Spleen (tissue), 7 donors: ENCODE measurements at regions not wholly inside any gene's neighbourhood (a gene's known extent, or its start where the extent isn't known, plus 50 kb on each side); places are given as distances from the start of the nearest gene placed in this dataset.
"Not testable (repeated sequence)": the region's sequence is repeated elsewhere in the genome, so short reads cannot be mapped to it uniquely, and the experiment has no call there.

ENCODE experiments used
- CTCF ChIP-seq, 11 experiments: fragments of 200-600 bp in 7 of 11; fragments of 450-650 bp in 4 of 11; sonication (generic) in 4 of 11; IDR thresholded peaks in 8 of 11; conservative IDR thresholded peaks in 3 of 11; 1 replicate in 7 of 11; 2 replicates in 4 of 11; pipeline versions ENCODE4 v1.4.0 to v1.8.0; 2016 to 2021; ENCODE audit warnings: antibody characterized with exemption in 11 of 11, inconsistent platforms in 4 of 11, mild to moderate bottlenecking in 1 of 11
- POLR2A ChIP-seq, 3 donors: fragments of 450-650 bp; IDR thresholded peaks; one replicate each; pipeline ENCODE4 v1.5.1; 2017; ENCODE audit warnings: antibody characterized with exemption in 3 of 3, mild to moderate bottlenecking in 1 of 3
- POLR2AphosphoS5 ChIP-seq, 3 donors: sonication (generic); formaldehyde crosslinking; IDR thresholded peaks; one replicate each; pipeline ENCODE4 v1.5.1; 2017; ENCODE audit warnings: antibody characterized with exemption in 3 of 3
- donor health status: DM: no; HTN: no; CAD: no; lungs with moderate emphysema.
- donor health status: DM: no; HTN: no; CAD: no.
- donor health status: DM: no; HTN: no; CAD: no.

DNA sequence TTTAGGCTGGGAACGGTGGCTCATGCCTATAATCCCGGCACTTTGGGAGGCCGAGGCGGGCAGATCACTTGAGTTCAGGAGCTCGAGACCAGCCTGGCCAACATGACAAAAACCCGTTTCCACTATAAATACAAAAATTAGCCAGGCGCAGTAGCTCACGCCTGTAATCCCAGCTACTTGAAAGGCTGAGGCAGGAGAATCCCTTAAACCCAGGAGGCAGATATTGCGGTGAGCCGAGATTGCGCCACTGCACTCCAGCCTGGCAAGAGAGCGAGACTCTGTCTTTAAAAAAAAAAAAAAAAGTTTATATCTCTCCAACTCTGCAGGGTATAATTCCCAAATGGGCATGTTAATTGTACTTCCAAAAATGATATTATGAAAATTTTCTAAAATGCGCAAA, 91.6 kb downstream of the CD200R1L start:
- TF ChIP-seq POLR2AphosphoS5 (IDR thresholded peaks at IDR 0.05); CTCF (IDR thresholded peaks at IDR 0.05 in 8 of 11, conservative IDR thresholded peaks at IDR 0.05 in 3 of 11); POLR2A (IDR thresholded peaks at IDR 0.05): not testable (repeated sequence)
